H1 (cell line): ENCODE measurements at regions not wholly inside any gene's neighbourhood (a gene's known extent, or its start where the extent isn't known, plus 50 kb on each side); places are given as distances from the start of the nearest gene placed in this dataset.
A peak's percentile ranks its signal among the peaks of the same experiment; 100 is the strongest.

ENCODE experiments used
- CTCF ChIA-PET: fragments of 300-600 bp; sonication (Branson Sonifier 250); formaldehyde crosslinking; loops from one replicate; lab custom pipeline; 2021; ENCODE audit not compliant: partially characterized antibody; lab: Charles Lee
- POLR2A ChIA-PET: fragments of 300-600 bp; sonication (Branson Sonifier 250); formaldehyde crosslinking; loops from one replicate; lab custom pipeline; 2021; ENCODE audit warnings: inconsistent platforms; ENCODE audit not compliant: partially characterized antibody; lab: Charles Lee
- DNase-seq, 2 experiments: peaks; one replicate each; pipeline versions ENCODE4 v3.0.0 to v3.0.0-alpha.2; 2010 to 2022; ENCODE audit warnings: low spot score in 2 of 2, low read depth in 1 of 2, mixed read lengths in 1 of 2
- FAIRE-seq: peaks from 2 replicates; lab custom pipeline; 2011; peaks lifted over from hg19 to GRCh38; lab: Jason Lieb, UNC
- H2AFZ ChIP-seq: 2 replicates; pipeline ENCODE4 v1.8.1; 2012; ENCODE audit warnings: low read length, inconsistent platforms
- H2AK5ac ChIP-seq: 2 replicates; pipeline ENCODE4 v1.6.1; 2013; ENCODE audit warnings: low read depth, low read length
- H2BK120ac ChIP-seq: replicated peaks from 2 replicates; pipeline ENCODE3; 2013; ENCODE audit warnings: low read depth, low read length, inconsistent platforms
- H2BK12ac ChIP-seq: 2 replicates; pipeline ENCODE4 v1.6.1; 2013; ENCODE audit warnings: low read depth, low read length
- H2BK15ac ChIP-seq: 2 replicates; pipeline ENCODE4 v1.6.1; 2013; ENCODE audit warnings: low read length
- H2BK20ac ChIP-seq: 2 replicates; pipeline ENCODE4 v1.6.1; 2013; ENCODE audit warnings: low read length
- H2BK5ac ChIP-seq: 2 replicates; pipeline ENCODE4 v1.6.1; 2013; ENCODE audit warnings: low read depth, low read length
- H3K14ac ChIP-seq: 2 replicates; pipeline ENCODE4 v1.6.1; 2013; ENCODE audit warnings: inconsistent platforms; ENCODE audit not compliant: insufficient read length
- H3K18ac ChIP-seq: 2 replicates; pipeline ENCODE4 v1.6.1; 2013; ENCODE audit warnings: low read length; ENCODE audit errors: extremely low read depth
- H3K23ac ChIP-seq: 2 replicates; pipeline ENCODE4 v1.6.1; 2013; ENCODE audit warnings: inconsistent platforms; ENCODE audit not compliant: insufficient read length
- H3K23me2 ChIP-seq: 2 replicates; pipeline ENCODE4 v1.6.1; 2013; ENCODE audit warnings: low read depth, low read length
- H3K27ac ChIP-seq: 2 replicates; pipeline ENCODE4 v1.6.1; 2011; ENCODE audit warnings: low read depth, low read length, inconsistent platforms
- H3K27me3 ChIP-seq, 4 experiments: replicated peaks in 1 of 4; 1 replicate in 1 of 4; 2 replicates in 3 of 4; pipeline versions ENCODE4 v1.6.1 to v1.8.1; 2011 to 2013; ENCODE audit warnings: low read length in 3 of 4, mild to moderate bottlenecking in 3 of 4, inconsistent platforms in 2 of 4, mixed read lengths in 2 of 4, moderate library complexity in 1 of 4; ENCODE audit not compliant: control insufficient read depth in 3 of 4, insufficient read depth in 3 of 4; ENCODE audit errors: extremely low read depth in 1 of 4
- H3K36me3 ChIP-seq, 4 experiments: 2 replicates each; pipeline versions ENCODE4 v1.6.1 to v1.8.1; 2011 to 2013; ENCODE audit warnings: mild to moderate bottlenecking in 4 of 4, low read length in 3 of 4, moderate library complexity in 2 of 4, control low read depth in 1 of 4, inconsistent platforms in 1 of 4; ENCODE audit not compliant: insufficient read depth in 4 of 4, control insufficient read depth in 2 of 4
- H3K4ac ChIP-seq: replicated peaks from 2 replicates; pipeline ENCODE3; 2013; ENCODE audit warnings: low read length, low read depth, mixed read lengths, inconsistent platforms; ENCODE audit not compliant: insufficient read length
- H3K4me1 ChIP-seq, 4 experiments: replicated peaks in 1 of 4; 1 replicate in 1 of 4; 2 replicates in 3 of 4; pipeline versions ENCODE4 v1.6.1 to v1.8.1; 2011 to 2013; ENCODE audit warnings: low read length in 3 of 4, inconsistent platforms in 2 of 4, mixed read lengths in 1 of 4; ENCODE audit not compliant: insufficient read depth in 4 of 4, control insufficient read depth in 3 of 4
- H3K4me2 ChIP-seq, 2 experiments: 2 replicates each; pipeline versions ENCODE4 v1.6.1 to v1.8.1; 2011 to 2013; ENCODE audit warnings: low read depth in 2 of 2, low read length in 2 of 2, control low read depth in 1 of 2, inconsistent platforms in 1 of 2, mild to moderate bottlenecking in 1 of 2; ENCODE audit not compliant: insufficient read depth in 1 of 2
- H3K4me3 ChIP-seq, 4 experiments: fragments of 200-600, 300-600 bp in 1 of 4; sonication (generic), shearing (Covaris generic), sonication (Bioruptor Twin) in 1 of 4; 2 replicates each; pipeline versions ENCODE4 v1.5.1 to v1.8.1; 2011 to 2016; ENCODE audit warnings: low read length in 4 of 4, low read depth in 3 of 4, control low read depth in 2 of 4, inconsistent platforms in 2 of 4, mild to moderate bottlenecking in 2 of 4, mixed read lengths in 1 of 4, moderate library complexity in 1 of 4; ENCODE audit not compliant: insufficient read depth in 2 of 4; ENCODE audit errors: extremely low read depth in 1 of 4
- H3K56ac ChIP-seq: replicated peaks from 2 replicates; pipeline ENCODE3; 2013; ENCODE audit warnings: low read depth, mild to moderate bottlenecking, mixed read lengths, low read length, inconsistent platforms; ENCODE audit not compliant: insufficient read length
- H3K79me1 ChIP-seq: 2 replicates; pipeline ENCODE4 v1.6.1; 2013; ENCODE audit warnings: low read depth, low read length, control low read depth
- H3K79me2 ChIP-seq, 2 experiments: 2 replicates each; pipeline versions ENCODE4 v1.6.1 to v1.8.1; 2012 to 2013; ENCODE audit warnings: low read length in 2 of 2, mild to moderate bottlenecking in 2 of 2, inconsistent platforms in 1 of 2; ENCODE audit not compliant: insufficient read depth in 2 of 2, control insufficient read depth in 1 of 2
- H3K9ac ChIP-seq, 4 experiments: replicated peaks in 1 of 4; 1 replicate in 1 of 4; 2 replicates in 3 of 4; pipeline versions ENCODE4 v1.6.1 to v1.8.1; 2011 to 2013; ENCODE audit warnings: low read depth in 3 of 4, low read length in 3 of 4, control low read depth in 2 of 4, mild to moderate bottlenecking in 2 of 4, moderate library complexity in 2 of 4, inconsistent platforms in 1 of 4; ENCODE audit errors: extremely low read depth in 1 of 4
- H3K9me3 ChIP-seq, 2 experiments: 2 replicates each; pipeline versions ENCODE4 v1.6.1 to v1.8.1; 2012 to 2013; ENCODE audit warnings: mild to moderate bottlenecking in 2 of 2, moderate library complexity in 2 of 2, control low read depth in 1 of 2, inconsistent platforms in 1 of 2, low read depth in 1 of 2, low read length in 1 of 2, mixed read lengths in 1 of 2; ENCODE audit not compliant: insufficient read depth in 2 of 2
- H4K20me1 ChIP-seq, 2 experiments: replicated peaks in 1 of 2; 2 replicates each; pipeline versions ENCODE3 to v1.8.1; 2011 to 2013; ENCODE audit warnings: inconsistent platforms in 2 of 2, low read length in 2 of 2, mild to moderate bottlenecking in 1 of 2; ENCODE audit not compliant: insufficient read depth in 2 of 2, control insufficient read depth in 1 of 2
- H4K5ac ChIP-seq: 2 replicates; pipeline ENCODE4 v1.6.1; 2013; ENCODE audit warnings: low read length, low read depth, mixed read lengths, inconsistent platforms; ENCODE audit not compliant: insufficient read length
- H4K8ac ChIP-seq: 2 replicates; pipeline ENCODE4 v1.8.0; 2013; ENCODE audit warnings: mild to moderate bottlenecking, moderate library complexity, low read length, inconsistent platforms; ENCODE audit not compliant: insufficient read depth; ENCODE audit errors: extremely low read depth
- H4K91ac ChIP-seq: replicated peaks from 2 replicates; pipeline ENCODE3; 2013; ENCODE audit warnings: low read length, mixed read lengths, inconsistent platforms; ENCODE audit not compliant: insufficient read length
- E2F6 ChIP-seq: IDR thresholded peaks from 2 replicates; pipeline ENCODE4 v1.6.1; 2012; ENCODE audit warnings: inconsistent platforms
- SUZ12 ChIP-seq: fragments of 200-600 bp; sonication (generic); IDR thresholded peaks from 2 replicates; pipeline ENCODE4 v1.6.1; 2012; ENCODE audit warnings: mild to moderate bottlenecking, inconsistent platforms, low read length, moderate library complexity, mixed read lengths
- WGBS, 2 experiments: shearing (Covaris generic) in 1 of 2; methylation state at CpG; one replicate each; pipeline versions ENCODE4 v1.1.6 to v1.1.7; 2013 to 2015; ENCODE audit warnings: low lambda C conversion rate in 2 of 2, mixed read lengths in 2 of 2, inconsistent platforms in 1 of 2, low coverage in 1 of 2, missing lambda C conversion rate in 1 of 2; ENCODE audit not compliant: insufficient replicate concordance in 2 of 2, insufficient coverage in 1 of 2, insufficient read length in 1 of 2; ENCODE audit errors: extremely low coverage in 1 of 2, missing lambda C conversion rate in 1 of 2; 5-methylcytosine and 5-hydroxymethylcytosine counted together

- no peak overlapping the region for H2BK120ac ChIP-seq
- no peak overlapping the region for H3K4ac ChIP-seq
- FAIRE-seq (no peak), DNase-seq (no peak)
- H2BK5ac ChIP-seq = no peak overlapping the region
- POLR2A ChIA-PET = no interaction called here
- no peak overlapping the region for H2BK20ac ChIP-seq
- H3K23ac ChIP-seq = no peak overlapping the region
- no peak overlapping the region for H3K27ac ChIP-seq
- H3K56ac ChIP-seq = no peak overlapping the region
- no peak overlapping the region for H2BK12ac ChIP-seq
- TF ChIP-seq E2F6 (no peak), SUZ12 (no peak)
- H3K9ac ChIP-seq = no peak overlapping the region
- H3K14ac ChIP-seq = no peak overlapping the region
- H3K18ac ChIP-seq = no peak overlapping the region
- no peaks in the 10 kb centered on the region for H3K36me3 ChIP-seq
- H4K8ac ChIP-seq = no peak overlapping the region
- CTCF ChIA-PET = no interaction called here
- no peak overlapping the region for H4K91ac ChIP-seq
- no peaks in the 10 kb centered on the region for H3K4me1 ChIP-seq
- H3K4me2 ChIP-seq = no peak overlapping the region
- H2AFZ ChIP-seq = peak overlapping the region; percentile 99
- H4K5ac ChIP-seq = no peak overlapping the region
- no peak overlapping the region for H2AK5ac ChIP-seq
- no peaks in the 10 kb centered on the region for H4K20me1 ChIP-seq
- 92% methylated on average over 2 of the region's 2 CpGs; no CpG with 5 or more reads in 1 of the 2 experiments for WGBS, 2 experiments
- H3K79me2 ChIP-seq = no peaks in the 10 kb centered on the region
- no peaks in the 10 kb centered on the region for H3K23me2 ChIP-seq
- peaks cover 0 to 1% (median 0%) of the 10 kb centered on the region in 4 experiments; a peak in 1 of 7 replicates for H3K27me3 ChIP-seq
- H2BK15ac ChIP-seq = no peak overlapping the region
- no peak overlapping the region for H3K4me3 ChIP-seq
- no peaks in the 10 kb centered on the region for H3K79me1 ChIP-seq
- 0 out of 4 replicates have a peak, but pooled peaks cover 0 to 4% of the 10 kb centered on the region in 2 experiments for H3K9me3 ChIP-seq
Observed at GRCh38 chr5:121273833-121274433, 577.7 kb upstream of the FTMT start.
